Left lobe of liver (tissue), 2 donors: ENCODE measurements at regions not wholly inside any gene's neighbourhood (a gene's known extent, or its start where the extent isn't known, plus 50 kb on each side); places are given as distances from the start of the nearest gene placed in this dataset.

Source experiments
- ATAC-seq: fragments of 200-7000 bp; cut with Tn5 transposase; one replicate; pipeline ENCODE4 v1.9.1; 2020; ENCODE audit warnings: mild to moderate bottlenecking, moderate library complexity
- DNase-seq: peaks from one replicate; pipeline ENCODE4 v3.0.0-alpha.2; 2020; ENCODE audit warnings: low spot score
- donor health status: DM: no; HTN: no; CAD: no; lungs with moderate emphysema.
- donor health status: DM: no; HTN: yes; CAD: no.

DNA sequence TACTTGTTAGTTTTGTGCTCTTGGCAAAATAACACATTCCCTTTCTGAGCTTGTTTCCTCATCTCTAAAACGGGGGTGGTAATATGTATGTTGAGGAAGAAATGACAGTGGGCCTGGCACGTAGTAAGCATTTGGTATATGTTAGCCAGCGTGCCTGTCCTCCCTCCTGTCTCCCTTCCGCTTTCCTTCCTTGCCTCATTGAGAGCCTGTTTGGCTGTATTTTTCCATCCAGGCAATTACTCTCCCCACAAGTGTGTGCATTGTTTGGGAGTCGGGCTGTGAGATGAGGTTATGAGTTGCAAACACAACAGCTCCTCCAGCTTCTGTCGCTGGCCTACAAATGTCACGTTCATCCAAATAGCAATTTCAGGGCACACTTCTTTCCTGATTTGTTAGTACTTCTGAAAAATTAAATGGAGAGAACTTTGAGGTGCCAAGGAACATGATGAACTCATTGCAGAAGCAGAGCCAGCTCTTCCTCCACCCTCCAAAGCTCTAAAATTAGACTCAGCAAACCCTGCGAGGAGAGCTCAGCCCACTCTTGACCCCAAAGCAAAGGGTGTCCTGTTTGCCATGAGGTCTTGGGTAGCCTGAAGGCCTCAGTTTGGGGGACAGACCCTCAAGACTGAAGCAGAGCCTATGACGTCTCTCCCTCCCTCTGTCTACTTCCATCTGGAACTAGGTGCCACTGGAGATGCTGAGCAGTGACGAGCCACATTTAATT lies 50.7 kb upstream of the TOX2 start:
- no peak for ATAC-seq
- no peak for DNase-seq

GRCh38 chr20:43863330-43863729 lies 51.3 kb upstream of the TOX2 start:
- ATAC-seq (peak; percentile 53), DNase-seq (no peak)

GRCh38 chr20:43862438-43862837 lies 52.2 kb upstream of the TOX2 start:
- no peak for ATAC-seq
- DNase-seq, result no peak

GRCh38 chr20:43859994-43860393 lies 54.7 kb upstream of the TOX2 start:
- DNase-seq (no peak), ATAC-seq (no peak)

DNA sequence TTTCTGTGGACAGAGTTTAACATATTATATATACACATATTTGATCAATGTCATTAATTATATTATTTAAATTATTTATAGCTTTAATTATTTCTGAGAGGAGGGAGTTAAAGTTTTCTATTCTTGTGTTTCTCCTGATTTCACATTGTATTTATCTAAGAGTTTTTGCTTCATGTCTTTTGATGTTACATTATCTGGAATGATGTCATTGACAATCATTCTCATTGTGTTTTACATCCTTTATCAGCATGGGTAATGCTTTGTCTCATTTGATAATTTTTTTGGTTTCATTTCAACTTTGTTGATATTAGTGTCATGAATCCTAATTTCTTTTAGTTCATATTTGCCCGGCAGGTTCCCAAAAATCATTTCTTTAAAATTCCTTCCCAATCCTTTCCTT lies 56.7 kb upstream of the TOX2 start:
- ATAC-seq, result no peak
- DNase-seq, result no peak

DNA sequence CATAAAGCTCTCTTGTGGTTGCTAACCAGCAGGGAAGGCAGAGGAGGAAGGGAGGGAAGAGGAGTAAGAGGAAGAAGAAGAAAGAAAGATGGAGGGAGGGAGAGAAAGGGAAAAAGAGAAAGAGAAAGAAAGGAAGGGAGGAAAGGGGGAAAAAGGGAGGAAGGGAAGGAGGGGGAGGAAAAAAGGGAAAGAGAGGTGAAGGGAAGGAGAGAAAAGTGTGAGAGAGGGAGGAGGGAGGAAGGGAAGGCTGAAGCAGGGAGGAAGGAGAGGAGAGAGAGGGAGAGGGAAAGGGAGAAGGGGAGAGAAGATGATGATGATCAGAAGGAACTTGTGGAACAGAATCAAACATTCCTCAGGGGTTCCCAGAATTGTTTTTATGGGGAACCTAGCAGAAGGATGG lies 57.5 kb upstream of the TOX2 start:
- DNase-seq (no peak), ATAC-seq (no peak)

- no peak for ATAC-seq
These were observed 58.8 kb upstream of the TOX2 start for GRCh38 chr20:43855803-43856202.

GRCh38 chr20:43853918-43854317 lies 60.7 kb upstream of the TOX2 start:
- no peak for ATAC-seq
- peak; percentile 39 for DNase-seq

More at GRCh38 chr20:43855803-43856202, 58.8 kb upstream of the TOX2 start:
- no peak for DNase-seq

DNA sequence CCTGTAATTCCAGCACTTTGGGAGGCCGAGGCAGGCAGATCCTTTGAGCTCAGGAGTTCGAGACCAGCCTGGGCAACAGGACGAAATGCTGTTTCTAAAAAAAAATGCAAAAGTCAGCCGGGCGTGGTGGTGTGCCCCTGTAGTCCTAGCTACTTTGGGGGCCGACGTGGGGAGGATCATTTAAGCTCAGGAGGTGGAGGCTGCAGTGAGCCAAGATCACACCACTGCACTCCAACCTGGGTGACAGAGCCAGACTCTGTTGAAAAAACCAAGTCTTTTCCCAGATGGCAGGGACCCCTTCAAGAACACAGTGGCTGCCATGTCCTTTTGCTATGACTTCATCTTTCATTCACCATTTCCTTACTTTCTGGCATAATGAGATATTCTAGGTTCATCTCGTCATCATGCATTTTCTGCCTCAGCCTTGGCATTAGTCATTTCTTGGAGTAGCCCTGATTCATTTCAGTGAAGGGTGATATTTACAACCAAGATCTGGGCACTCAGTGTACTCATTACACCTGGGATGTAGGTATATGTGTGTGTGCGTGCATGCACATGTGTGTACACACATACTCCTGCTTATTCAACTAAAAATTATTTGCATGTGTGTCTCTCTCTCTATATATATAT lies 61.4 kb upstream of the TOX2 start:
- ATAC-seq, result no peak
- DNase-seq, result no peak

DNA sequence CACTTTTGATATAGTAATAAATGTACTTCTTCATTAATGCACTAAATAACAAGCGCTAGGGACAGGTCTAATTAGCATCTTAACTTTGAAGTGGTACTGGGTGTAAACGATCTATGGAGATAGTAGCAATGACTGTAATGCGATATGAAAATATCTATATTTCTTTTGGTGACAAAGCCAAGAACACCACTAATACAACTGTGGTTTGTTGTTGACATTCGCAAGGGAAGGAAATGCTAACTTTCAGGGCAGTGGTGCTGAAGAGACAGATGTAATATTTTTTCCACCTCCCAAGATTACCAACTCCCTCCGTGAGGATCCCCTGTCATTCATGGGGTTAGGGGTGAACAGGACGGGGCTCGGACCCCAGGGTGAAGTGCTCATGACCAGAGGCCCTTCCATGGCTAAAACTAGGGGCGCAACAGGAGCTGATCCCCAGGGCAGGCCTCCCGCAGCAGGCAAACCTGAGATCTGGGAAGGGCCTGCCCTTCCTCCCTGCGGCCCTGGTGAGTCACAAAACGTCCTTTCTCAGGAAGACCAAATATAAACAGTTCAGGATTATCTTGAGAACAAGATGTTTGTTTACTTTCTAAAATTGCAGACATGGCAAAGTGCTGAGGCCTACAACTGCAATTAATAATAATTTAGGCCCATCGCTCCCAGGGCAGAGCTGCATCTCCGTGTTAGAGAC lies 65.0 kb upstream of the TOX2 start:
- ATAC-seq (peak; percentile 69), DNase-seq (peak; percentile 43)

DNA sequence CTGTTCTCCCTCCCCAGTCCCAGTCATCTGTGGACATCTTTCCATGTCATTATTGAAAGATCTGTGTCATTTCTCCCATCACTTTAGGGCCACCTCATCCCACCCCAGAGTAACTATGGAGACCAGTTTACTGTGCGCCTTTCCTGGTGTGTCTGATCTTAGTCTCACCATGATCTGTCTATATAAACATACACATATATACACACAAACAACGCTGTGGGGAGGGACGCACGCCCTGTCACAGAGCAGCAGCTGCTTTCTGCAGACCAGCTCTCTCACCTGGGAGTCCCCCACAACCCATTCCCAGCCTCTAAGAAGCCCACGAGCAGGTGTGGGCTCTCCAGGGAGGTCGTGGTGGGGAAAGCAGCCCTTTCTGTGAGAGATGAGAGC lies 68.1 kb upstream of the TOX2 start:
- DNase-seq (peak; percentile 29), ATAC-seq (no peak)

GRCh38 chr20:43844778-43845614 lies 69.7 kb upstream of the TOX2 start:
- ATAC-seq (peak; percentile 51), DNase-seq (peak; percentile 38)

DNA sequence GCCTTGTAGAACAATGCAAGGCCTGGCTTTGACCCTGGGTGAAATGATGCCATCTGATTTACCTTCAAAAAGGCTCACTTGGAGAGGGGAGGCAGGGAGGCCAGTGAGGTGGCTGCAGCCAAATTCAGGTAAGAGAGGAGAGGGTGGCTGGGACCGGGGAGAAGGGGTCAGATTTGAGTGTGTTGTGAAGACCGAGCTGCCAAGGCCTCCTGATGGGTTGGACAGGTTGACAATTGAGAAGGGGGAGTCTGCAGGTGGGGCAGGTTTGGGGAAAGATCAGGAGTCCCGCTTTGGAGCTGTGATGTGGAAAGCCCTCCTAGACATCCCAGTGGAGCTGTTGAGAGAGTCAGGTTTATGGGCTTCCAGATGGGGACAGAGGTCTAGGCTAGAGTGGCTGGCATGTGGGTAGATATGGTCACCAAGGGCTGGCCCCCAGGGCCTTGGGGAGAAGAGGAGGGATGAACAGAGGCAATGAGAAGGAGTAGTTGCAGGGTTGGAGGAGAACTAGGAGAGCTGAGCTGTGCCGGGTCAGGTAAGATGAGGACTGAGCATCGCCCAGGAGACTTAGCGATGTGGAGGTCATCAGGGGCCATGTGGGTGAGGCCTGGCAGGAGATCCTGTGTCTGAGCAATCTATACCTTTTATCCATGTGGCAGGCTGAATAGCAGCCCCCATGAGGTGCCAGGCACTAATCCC lies 70.5 kb upstream of the TOX2 start:
- no peak for ATAC-seq
- DNase-seq, result peak; percentile 35

DNA sequence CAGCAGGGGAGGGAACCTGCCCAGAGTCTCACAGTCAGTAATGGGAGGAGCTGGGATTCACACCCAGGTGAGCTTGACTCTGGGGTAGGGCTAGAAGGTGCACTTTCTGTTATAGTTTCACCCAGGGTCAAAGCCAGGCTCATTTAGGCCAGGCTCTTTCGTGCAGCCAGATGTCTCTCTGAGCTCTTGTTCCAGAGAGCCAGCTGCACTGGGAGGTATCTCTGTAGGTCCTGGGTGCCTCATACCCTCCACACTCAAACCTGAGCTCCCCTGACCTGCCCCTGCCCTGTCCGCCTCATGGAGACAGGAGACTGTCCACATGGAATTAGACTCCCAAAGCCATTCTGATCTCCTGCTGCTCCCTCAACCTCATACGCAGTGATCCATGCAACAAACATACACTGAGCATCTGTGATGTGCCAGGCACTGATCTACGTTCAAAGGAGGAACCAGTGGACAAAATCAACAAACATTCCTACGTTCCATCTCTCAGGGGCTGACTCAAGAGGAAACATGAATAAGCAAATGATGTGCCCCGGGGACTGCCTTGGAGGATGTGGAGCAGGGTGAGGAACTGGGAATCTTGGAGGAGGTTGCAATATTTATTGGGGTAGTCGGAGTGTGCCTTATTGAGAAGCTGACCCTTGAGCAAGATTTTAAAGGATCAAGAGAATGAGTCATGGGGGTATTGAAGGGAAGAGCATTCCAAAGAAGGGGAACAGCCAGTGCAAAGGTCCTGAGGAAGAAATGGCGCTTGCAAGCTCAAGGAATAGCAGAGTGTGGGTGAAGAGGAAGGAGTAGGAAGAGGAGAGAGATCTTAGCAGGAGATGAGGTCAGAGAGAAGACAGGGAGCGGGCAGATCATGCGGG lies 71.3 kb upstream of the TOX2 start:
- DNase-seq, result peak; percentile 32
- ATAC-seq, result no peak

- ATAC-seq (no peak), DNase-seq (peak; percentile 30)
These were observed 72.3 kb upstream of the TOX2 start for GRCh38 chr20:43842126-43843020.

GRCh38 chr20:43840382-43841070 lies 74.1 kb upstream of the TOX2 start:
- ATAC-seq, result peak; percentile 58
- peak; percentile 31 for DNase-seq

DNA sequence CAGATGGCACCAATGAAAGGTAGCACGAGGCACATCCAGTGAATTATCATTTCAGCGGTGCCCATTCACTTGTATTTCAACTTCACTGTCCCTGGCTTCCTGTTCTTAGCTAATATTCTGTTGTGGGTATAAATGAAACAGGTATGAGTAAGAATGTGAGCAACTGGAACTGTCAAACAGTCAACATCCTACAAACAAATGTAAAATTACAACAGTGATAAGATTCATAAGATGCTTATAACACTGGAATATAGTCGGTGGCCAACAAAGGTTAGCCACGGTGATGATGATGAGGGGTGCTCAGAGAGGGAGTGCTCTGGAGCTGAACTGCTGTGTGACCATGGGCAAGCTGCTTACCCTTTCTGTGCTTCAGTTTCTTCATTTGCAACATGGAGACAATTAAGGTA lies 74.9 kb upstream of the TOX2 start:
- DNase-seq (no peak), ATAC-seq (no peak)

- ATAC-seq (no peak), DNase-seq (no peak)
These were observed 76.0 kb upstream of the TOX2 start for GRCh38 chr20:43838703-43839060.
